Neutrophil (primary cell): ENCODE measurements at regions not wholly inside any gene's neighbourhood (a gene's known extent, or its start where the extent isn't known, plus 50 kb on each side); places are given as distances from the start of the nearest gene placed in this dataset.

Experiments used
- H3K27ac ChIP-seq: fragments of 200-600 bp; sonication (generic); 2 replicates; pipeline ENCODE4 v1.5.1; 2016; ENCODE audit warnings: mild to moderate bottlenecking, moderate library complexity
- H3K27me3 ChIP-seq: fragments of 200-600 bp; sonication (generic); 2 replicates; pipeline ENCODE4 v1.6.0; 2016; ENCODE audit warnings: mild to moderate bottlenecking
- H3K36me3 ChIP-seq: fragments of 200-600 bp; sonication (generic); 2 replicates; pipeline ENCODE4 v1.5.1; 2017
- H3K4me1 ChIP-seq, 2 experiments: fragments of 200-600 bp in 1 of 2; sonication (generic) in 1 of 2; 1 replicate in 1 of 2; 2 replicates in 1 of 2; pipeline versions ENCODE4 v1.5.1 to v1.6.1; 2013 to 2016; ENCODE audit warnings: low read depth in 1 of 2, low read length in 1 of 2, mild to moderate bottlenecking in 1 of 2, moderate library complexity in 1 of 2; ENCODE audit not compliant: control insufficient read depth in 1 of 2, insufficient read depth in 1 of 2
- H3K4me3 ChIP-seq, 2 experiments: fragments of 200-600 bp in 1 of 2; sonication (generic) in 1 of 2; 1 replicate in 1 of 2; 2 replicates in 1 of 2; pipeline ENCODE4 v1.5.1; 2013 to 2016; ENCODE audit warnings: low read depth in 1 of 2, low read length in 1 of 2, mild to moderate bottlenecking in 1 of 2, moderate library complexity in 1 of 2
- H3K9me3 ChIP-seq: fragments of 200-600 bp; sonication (generic); 2 replicates; pipeline ENCODE4 v1.5.1; 2016
- TF ChIP-seq, protein P1 (sequence below): fragments of 200-600 bp; sonication (generic); IDR thresholded peaks from 2 replicates; pipeline ENCODE4 v1.5.1; 2016; ENCODE audit warnings: antibody characterized with exemption

GRCh38 chr13:80486402-80486801 is 145.5 kb upstream of the SPRY2 start:
- H3K27me3 ChIP-seq, result no peaks in the 10 kb centered on the region
- no peaks in the 10 kb centered on the region for H3K9me3 ChIP-seq
- no peaks in the 10 kb centered on the region for H3K4me1 ChIP-seq
- no peaks in the 10 kb centered on the region for H3K36me3 ChIP-seq
- no peak overlapping the region for H3K4me3 ChIP-seq
- TF ChIP-seq, protein P1, sequence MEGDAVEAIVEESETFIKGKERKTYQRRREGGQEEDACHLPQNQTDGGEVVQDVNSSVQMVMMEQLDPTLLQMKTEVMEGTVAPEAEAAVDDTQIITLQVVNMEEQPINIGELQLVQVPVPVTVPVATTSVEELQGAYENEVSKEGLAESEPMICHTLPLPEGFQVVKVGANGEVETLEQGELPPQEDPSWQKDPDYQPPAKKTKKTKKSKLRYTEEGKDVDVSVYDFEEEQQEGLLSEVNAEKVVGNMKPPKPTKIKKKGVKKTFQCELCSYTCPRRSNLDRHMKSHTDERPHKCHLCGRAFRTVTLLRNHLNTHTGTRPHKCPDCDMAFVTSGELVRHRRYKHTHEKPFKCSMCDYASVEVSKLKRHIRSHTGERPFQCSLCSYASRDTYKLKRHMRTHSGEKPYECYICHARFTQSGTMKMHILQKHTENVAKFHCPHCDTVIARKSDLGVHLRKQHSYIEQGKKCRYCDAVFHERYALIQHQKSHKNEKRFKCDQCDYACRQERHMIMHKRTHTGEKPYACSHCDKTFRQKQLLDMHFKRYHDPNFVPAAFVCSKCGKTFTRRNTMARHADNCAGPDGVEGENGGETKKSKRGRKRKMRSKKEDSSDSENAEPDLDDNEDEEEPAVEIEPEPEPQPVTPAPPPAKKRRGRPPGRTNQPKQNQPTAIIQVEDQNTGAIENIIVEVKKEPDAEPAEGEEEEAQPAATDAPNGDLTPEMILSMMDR, result no peak
- no peak overlapping the region for H3K27ac ChIP-seq

DNA sequence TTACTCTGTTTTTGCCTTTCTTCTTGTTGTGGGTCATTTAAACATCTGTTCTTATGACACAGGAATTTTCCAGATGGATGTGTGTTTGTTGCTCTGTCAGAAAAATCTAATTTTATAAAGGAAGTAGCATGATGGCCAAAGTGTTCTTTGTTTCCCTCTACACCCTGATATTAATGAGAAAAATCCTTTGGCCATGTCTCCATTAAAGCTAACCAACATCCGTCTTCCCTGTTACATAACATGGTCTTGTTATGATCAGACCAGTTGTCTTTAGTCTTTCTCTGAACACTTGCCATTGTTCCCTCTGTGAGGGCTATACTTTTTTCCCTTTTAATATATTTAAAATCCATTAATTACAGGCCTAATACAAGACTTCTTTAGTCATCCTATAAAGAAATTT is 142.2 kb upstream of the SPRY2 start:
- no peaks in the 10 kb centered on the region for H3K4me1 ChIP-seq
- no peaks in the 10 kb centered on the region for H3K27me3 ChIP-seq
- no peak overlapping the region for H3K4me3 ChIP-seq
- no peak overlapping the region for H3K27ac ChIP-seq
- no peaks in the 10 kb centered on the region for H3K9me3 ChIP-seq
- TF ChIP-seq, protein P1, result no peak
- H3K36me3 ChIP-seq, result no peaks in the 10 kb centered on the region

GRCh38 chr13:80481588-80481987 is 140.7 kb upstream of the SPRY2 start:
- H3K36me3 ChIP-seq, result no peaks in the 10 kb centered on the region
- H3K27ac ChIP-seq, result no peak overlapping the region
- no peaks in the 10 kb centered on the region for H3K4me1 ChIP-seq
- no peaks in the 10 kb centered on the region for H3K27me3 ChIP-seq
- no peaks in the 10 kb centered on the region for H3K9me3 ChIP-seq
- TF ChIP-seq, protein P1, result no peak
- H3K4me3 ChIP-seq, result no peak overlapping the region

GRCh38 chr13:80477661-80478443 is 136.9 kb upstream of the SPRY2 start:
- no peak overlapping the region for H3K27ac ChIP-seq
- TF ChIP-seq, protein P1, result no peak
- no peaks in the 10 kb centered on the region for H3K9me3 ChIP-seq
- H3K36me3 ChIP-seq, result no peaks in the 10 kb centered on the region
- H3K27me3 ChIP-seq, result no peaks in the 10 kb centered on the region
- no peaks in the 10 kb centered on the region for H3K4me1 ChIP-seq
- no peak overlapping the region for H3K4me3 ChIP-seq

DNA sequence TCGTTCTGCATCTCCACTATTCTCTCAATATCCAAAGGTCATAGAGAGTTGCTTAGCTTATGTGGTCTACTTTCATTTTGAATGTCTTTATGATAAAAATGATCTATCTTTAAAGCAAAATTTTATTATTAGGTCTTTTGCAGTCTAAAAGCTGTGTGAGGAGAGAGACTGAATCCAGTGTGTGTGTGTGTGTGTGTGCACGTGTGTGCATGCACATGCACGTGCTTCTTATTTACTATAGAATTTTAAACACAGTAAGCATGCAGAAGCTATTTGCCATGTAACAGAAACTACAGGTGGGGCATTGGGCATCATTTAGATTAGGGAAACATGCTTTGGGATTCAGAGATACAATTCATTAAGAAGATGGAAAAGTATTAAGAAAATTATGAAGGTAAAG is 136.0 kb upstream of the SPRY2 start:
- TF ChIP-seq, protein P1, result no peak
- H3K27ac ChIP-seq, result no peak overlapping the region
- no peaks in the 10 kb centered on the region for H3K36me3 ChIP-seq
- no peaks in the 10 kb centered on the region for H3K4me1 ChIP-seq
- no peaks in the 10 kb centered on the region for H3K9me3 ChIP-seq
- no peak overlapping the region for H3K4me3 ChIP-seq
- H3K27me3 ChIP-seq, result no peaks in the 10 kb centered on the region
